NCI-H748 (cell line): ENCODE measurements at regions not wholly inside any gene's neighbourhood (a gene's known extent, or its start where the extent isn't known, plus 50 kb on each side); places are given as distances from the start of the nearest gene placed in this dataset.

Experiments
- DNase-seq: peaks from one replicate; lab custom pipeline; 2025; ENCODE audit not compliant: unreplicated experiment; lab: John Stamatoyannopoulos, UW

DNA sequence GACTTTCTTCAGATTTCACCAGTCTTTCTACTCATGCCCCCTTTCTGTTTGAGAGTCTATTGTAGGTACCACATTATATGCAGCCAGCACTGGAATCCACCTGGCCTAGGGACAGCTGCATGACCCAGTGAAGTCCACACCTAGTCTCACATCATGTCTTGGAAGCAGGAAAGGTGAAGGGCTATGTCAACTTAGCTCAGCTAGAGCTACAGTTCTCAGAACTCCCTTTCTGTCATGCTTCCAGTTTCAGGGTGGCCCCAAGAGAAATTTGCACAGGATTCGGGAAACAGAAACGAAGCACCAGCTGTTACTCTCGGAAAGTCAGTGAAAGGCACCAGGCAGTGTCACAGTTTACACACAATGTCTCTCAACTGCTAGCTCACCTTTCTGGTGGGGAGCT is 51.6 kb upstream of the NLRP1 start:
- DNase-seq = no peak

DNA sequence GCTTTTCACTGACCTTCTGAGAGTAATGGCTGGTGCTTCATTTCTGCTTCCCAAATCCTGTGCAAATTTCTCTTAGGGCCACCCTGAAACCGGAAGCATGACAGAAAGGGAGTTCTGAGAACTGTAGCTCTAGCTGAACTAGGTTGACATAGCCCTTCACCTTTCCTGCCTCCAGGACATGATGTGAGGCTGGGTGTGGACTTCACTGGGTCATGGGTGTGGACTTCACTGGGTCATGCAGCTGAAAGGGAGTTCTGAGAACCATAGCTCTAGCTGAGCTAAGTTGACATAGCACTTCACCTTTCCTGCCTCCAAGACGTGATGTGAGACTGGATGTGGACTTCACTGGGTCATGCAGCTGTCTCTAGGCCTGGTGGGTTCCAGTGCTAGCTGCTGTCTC is 54.3 kb upstream of the NLRP1 start:
- no peak for DNase-seq

DNA sequence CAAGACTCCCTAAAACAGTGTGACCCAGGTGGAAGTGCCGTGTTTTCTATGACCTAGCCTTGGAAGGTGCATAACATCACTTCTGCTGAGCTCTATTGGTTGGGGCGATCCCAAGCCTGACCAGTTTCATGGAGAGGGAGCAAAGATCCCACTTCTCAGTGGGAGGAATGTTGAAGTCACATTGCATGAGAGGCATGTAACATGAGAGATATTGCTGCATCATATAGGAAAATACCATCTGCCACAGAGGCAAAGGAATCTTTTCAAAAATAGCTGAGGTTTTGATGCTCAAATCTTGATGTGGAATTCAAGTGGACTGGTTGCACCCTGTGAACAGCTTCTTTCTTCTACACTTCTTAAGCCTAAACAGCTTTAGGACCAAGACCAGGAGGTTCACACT is 56.4 kb upstream of the NLRP1 start:
- no peak for DNase-seq

DNA sequence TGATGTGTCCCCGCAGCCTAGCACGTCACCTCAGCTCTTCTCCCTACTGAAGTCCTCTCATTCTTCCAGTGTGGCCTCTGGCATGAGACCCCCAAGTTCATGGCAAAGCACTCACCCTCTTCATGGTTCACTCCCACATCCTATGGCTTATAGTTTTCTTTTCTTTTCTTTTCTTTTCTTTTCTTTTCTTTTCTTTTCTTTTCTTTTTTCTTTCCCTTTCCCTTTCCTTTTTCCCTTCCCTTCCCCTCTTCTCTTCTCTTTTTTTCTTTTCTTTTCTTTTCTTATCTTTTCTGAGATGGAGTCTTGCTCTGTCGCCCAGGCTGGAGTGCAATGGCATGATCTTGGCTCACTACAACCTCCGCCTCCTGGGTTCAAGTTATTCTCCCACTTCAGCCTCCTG is 58.4 kb upstream of the NLRP1 start:
- DNase-seq = no peak

DNA sequence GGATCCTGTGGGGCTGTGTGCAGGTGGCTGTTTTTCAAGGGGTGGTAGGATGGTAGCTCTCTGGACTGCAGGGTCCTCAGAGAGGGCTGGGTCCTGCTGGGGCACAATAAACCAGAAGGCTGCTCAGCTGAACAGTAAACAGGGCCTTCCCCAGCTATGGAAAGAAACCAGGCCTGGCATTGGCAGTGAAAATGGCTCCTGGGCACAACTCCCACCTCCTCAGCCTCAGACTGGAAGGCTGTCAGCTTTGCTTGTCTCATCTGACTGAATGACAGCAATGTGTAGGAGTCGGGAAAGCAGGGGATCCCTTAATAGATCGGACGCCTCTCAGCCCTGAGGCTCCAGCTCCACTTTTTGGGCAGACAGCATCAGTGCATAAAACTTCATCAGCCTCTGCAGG is 59.8 kb upstream of the NLRP1 start:
- peak; percentile 72 for DNase-seq

DNA sequence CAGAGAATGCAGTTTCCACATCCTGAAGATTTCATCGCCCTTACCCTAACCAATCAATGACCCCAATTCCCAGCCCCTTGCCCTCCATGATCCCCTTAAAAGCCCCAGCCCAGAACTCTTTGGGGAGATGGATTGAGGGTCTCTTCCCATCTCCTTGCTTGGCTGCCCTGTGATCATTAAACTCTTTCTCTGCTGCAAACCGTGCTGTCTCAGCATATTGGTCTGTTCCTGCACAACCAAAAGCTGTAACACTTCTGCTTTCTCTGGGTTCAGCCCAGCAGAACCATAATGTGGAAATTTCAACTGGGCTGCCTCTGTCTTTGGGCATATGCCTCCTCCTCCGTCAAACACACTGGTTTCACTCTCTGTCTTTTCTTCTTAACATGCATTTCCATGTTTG is 67.0 kb upstream of the NLRP1 start:
- no peak for DNase-seq

DNA sequence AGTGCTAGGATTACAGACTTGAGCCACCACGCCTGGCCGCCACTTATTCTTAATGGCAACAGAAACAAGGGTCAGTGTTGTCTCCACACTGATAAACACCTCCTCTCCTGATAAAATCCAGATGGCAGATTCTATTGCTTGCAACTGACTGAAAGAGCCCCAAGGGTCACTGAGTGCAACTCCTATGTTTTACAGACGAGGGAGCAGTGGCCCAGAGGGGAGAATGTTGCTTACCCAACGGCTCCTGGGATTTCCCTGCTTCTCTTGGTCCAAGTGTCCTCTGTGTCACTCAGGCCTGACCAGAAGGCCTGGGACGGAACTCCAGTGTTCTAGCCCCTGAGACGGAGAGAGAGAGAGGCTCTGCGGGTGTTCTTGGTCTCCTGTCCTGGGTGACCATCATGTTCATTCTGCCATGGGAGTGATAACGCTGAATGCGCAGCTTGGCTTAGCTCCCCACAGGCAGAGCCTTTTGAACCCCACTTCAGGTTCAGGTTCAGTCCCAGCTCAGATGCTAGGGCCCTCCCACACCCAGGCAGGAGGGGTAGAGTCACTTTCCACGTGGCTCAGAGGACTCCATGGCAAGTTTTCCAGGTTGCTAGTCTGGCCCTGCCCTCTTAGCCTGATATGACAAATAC is 77.3 kb upstream of the NLRP1 start:
- no peak for DNase-seq

DNA sequence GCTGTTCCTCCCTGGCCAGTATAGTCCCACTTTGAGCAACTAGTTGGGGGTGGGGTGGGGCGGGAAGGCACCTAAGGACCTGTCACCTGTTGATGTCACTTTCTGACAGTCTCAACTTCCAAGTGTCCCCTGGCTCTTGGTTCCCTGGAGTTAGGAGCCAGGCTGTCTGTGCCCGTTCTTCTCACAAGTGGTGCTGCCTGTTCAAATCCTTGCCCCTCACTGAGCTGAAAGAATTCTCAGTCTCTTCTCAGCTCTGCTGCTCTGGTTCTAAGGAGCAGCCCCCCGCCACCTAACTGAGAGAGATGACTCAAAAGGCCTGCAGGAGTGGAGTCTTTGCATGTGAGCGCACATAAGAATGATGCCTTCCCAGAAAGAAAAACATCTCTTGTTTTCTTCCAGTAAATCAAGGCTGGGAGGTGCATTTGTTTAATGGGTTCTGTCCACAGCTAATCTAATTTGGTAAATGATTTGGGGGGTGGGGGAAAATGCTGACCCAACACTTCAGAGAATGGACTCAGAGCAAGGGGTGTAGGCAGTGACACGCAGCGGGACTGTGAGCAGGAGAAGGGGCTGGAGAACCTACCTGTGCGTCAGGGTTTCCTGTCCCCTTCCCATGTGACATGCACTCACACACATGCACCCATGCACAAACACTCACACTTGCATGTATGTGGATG is 78.2 kb upstream of the NLRP1 start:
- no peak for DNase-seq

DNA sequence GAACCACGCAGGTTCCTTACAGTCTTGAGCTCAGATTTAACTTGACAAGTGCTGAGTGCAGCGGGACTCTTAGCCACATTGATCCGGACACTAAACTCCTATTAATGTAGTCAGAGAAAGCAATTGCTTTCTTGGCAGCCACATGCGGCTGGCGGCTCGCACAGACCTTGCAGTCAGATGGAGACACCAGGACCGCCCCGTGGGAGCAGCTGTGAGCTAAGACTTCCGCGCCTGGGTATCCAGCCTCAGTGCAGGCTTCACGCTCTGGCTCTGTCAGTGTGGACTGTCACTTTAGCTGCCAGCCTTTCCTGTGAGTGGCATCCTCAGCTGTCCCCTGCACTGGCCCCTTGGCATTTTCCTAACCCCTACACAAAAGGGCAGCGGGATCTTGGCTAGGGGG is 80.9 kb upstream of the NLRP1 start:
- DNase-seq = peak; percentile 33

DNA sequence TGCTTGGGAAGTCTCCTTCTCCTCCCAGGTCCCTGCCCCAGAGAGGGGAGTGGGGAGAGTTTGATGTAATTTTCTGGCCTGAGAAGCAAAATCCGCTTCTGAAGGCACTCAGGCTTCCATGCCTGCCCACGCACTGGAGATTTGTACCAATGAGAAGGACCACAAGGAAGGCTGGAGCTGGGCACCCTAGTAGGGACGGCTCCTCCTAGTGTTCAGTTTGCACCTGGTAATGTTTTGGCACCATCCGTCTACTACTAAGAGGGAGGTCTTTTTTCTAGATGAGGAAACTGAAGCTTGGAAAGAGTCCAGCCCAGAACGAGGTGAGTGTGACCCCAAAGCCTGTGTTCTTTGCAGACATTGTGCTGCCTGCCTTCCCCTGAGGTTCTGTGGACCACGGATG is 83.6 kb upstream of the NLRP1 start:
- peak; percentile 44 for DNase-seq

DNA sequence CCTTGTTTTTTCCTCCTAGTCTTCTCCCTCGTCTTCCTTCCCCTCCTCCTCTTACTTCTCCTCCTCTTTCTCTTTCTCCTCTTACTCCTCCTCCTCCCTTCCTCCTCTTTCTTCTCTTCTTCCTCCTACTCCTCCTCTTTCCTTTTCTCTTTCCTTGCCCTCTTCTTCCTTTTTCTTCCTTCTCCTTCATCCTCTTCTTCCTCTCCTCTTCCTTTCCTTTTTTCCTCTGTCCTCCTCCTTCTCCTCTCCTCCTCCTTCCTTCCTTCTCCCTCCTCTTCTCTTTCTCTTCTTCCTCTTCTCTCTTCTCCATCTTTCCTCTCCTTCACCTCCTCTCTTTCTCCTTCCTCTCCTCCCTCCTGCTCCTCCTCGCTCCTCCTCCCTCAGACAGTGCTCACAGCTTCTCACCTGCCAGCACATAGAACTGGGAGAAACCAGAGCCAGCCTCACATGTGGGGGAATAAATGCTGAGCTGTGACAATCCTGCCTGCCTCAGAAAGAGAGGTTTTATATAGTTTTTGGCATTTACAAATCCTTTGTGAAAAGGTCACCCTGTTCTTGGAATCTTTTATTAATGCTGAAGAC is 84.3 kb upstream of the NLRP1 start:
- no peak for DNase-seq

DNA sequence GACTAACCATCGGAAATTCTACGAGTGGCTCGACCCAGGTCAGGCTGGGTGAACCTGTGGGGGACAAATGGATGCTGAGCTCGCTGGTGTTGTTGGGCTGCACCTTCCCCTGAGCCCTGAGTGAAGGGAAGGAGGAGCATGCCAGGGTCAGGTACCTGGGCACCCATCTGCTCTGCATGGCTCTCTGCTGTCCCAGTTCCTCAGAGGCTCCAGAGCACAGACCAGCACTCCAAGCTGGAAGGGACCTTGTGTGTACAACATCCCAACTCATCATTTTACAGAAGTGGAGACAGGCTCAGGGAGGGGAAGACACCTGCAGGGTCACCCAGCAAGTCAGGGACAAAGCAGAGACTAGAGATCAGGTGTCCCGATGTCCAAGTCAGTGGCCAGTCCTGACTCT is 84.9 kb upstream of the NLRP1 start:
- DNase-seq = no peak

DNA sequence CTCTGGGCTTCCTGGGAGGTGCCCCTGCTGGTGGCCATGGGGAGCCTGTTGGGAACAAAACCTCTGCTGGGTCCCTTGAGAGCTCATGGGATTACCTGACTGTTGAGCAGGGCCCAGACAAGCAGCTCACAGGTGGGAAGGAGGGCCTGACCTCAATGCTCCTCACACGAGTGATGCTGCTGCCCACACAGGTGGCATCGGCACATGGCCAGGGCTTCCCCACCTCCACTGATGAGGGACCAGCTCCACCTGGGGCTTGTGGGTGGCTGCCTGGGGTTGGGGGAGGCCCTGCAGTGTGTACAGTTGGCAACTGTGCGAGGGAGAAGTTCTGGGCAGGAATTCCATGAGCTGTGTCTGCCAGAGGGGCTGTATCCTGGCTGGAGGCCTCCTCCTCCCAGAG is 87.8 kb upstream of the NLRP1 start:
- DNase-seq = no peak

DNA sequence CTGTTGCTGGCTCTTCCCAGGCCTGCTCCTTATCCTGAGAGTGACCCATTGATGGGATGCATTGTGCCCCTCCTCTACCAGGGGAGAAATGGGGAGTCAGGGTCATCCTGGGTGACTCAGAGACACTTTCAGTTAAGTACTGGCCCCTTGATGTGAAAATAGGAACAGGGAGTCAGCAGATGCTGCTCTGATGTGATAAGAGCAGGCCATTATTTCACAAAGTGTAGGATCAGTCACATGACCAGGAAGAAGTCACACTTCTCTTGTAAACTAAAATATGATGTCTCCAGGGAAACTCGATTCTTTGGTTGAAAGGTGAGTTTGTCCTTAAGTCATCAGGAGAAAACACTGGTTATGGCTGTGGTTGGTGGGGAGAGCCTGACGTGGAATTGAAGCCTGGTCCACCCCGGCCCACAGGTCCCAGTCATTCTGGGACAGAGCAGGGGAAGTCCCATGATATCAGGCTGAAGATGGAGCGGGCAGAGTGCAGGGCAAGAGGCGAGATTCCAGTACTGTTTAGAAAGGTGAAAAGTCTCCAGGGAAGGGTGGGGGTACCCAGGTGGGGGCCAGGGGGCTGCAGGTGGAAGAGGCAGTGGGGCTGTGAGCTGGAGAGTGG is 88.6 kb upstream of the NLRP1 start:
- DNase-seq = no peak

DNA sequence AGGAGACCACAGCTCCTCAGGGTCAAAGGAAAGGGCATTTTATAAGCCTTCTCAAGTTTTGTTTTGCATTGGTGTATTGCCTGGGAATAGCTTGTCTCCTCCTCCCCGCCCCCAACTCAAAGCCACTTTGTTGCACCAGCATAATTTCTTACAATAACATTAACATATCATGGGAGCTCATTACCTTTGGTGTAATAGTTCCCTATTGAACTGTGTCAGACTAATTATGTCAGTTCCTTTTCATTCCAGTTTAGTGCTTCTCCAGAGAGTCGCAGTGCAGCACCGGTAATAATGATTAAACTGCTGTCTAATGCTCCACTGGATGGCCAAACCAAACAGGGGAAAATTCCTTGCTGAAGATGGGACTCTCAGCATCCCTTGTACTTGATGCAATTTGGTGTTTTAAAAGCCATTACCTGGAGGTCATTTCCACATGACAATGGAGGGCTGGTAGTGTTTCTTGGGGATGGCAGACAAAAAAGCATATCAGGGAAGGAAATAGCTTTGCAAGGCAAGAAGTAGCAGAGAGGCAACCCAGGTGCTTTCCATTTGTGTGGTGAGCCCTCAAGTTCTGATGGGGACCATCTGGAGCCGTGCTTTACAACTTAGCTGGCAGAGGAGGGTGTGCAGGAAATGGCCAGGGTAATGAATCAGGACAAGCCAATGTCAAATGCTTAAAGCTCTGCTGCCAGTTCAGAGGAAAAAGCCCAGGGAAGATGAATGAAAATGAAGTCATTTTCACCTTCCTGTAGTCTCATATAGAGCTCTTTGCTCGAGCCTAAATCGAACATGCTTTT is 91.5 kb upstream of the NLRP1 start:
- no peak for DNase-seq

DNA sequence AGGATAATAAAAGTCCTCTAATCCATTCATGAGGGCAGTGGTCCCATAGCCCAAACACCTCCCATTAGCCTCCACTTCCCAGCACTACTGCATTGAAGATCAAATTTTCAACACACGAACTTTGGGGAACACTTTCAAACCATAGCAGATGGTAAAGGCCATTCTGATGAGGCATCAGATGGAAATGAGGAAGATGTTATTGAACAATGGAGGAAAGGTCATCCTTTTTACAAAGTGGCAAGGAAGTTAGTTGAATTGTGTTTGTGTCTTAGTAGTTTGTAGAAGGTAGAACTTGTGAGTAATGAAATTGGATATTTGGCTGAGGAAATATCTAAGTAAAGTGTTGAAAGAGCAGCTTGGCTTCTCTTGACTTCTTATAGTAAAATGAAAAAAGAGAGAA is 93.3 kb upstream of the NLRP1 start:
- DNase-seq = no peak

DNA sequence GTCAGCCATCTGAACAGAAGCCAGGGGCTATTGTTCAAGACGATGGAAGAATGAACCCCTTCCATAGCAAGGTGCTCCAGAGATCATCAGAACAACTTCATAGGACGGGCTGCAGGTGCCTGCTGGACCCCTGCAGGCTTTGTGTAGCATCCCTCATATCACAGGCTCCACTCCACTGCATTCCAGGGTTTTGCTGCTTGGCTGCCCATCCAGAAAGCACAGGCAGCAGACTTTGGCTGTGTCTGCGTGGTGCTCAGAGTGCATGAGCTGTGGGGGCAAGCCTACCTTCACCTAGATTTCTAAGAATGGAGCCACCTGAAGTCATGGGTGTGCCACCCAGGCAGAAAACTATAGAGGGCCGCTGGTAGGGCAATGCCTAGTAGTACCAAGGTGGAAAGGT is 93.9 kb upstream of the NLRP1 start:
- DNase-seq = no peak

DNA sequence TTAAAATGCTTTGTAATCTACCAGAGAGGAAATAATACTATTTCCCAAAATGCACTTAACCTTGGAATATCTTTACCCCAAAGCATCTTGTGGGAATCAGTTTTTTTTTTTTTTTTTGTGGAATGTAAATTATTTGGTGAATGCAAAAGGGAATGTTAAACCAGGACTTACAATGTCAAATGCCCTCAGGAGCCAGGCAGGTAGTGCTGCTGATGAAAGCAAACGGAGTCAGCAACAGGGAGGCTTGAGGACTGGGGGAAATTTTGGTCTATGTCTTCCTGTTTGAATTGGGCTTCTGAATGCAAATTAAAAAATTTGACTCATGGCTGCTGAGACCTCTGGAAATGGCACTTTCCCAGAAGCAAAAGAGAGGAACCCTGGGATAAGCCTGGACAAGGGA is 96.5 kb upstream of the NLRP1 start:
- no peak for DNase-seq

DNA sequence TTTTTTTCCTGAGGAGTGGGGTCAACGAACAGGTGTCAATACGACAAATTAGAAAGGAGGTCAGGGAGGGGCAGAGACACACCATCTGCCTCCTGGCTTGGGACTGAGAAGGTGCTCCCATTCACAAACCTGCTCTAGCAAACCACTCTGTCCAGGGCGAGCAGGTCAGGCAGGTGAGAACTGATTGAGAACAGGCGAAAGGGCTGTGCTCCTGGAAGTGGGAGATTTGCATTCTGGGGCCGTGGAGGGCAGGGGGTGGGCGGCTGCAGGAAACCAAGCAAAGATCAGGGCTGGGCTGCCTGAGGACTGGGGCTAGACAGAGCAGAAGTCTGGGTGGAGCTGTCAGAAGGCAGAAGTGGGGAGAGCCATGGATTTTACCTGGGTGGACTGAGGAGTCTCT is 98.9 kb upstream of the NLRP1 start:
- peak; percentile 14 for DNase-seq

DNA sequence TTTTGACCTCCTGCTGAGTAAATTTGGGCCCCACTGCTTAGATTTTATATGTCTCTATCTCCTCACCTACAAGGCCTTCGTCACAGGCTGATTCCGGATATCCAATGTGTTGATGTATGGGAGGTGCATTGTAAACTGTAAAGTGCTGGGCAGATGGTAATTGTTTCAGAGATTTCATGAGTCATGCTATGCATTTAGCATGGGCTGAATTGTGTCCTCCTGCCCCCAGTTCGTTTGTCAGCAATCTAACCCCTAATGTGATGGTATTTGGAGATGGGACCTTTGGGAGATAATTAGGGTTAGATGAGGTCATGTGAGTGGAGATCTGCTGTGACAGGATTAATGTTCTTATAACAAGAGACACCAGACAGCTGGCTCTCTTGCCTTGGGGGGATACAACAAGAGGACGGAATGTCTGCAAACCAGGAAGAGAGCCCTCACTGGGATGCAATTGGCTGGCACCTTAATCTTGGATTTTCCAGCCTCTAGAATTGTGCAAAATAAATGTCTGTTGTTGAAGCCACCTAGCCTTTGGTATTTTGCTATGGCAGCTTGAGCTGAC is 101.8 kb upstream of the NLRP1 start:
- no peak for DNase-seq

DNA sequence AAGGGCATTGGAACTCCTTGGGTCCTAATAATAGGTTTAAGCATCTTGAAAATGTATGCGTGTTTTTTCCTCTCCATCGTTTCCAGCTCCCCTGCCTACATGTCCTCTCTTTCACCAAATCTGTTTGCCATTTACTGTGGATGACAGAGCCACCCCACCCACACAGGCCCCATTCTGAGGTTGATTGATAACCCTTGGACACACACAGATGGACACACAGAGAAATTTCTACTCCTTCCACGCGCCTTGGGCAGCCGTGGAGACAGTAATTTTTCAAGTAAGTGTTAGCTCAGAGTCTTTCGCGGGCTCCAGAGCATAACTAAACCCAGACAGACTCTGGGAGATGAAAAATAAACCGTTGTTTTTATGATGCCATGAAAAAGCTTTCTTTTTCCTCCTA is 103.3 kb upstream of the NLRP1 start:
- no peak for DNase-seq
